Panc1 (cell line): ENCODE measurements at regions not wholly inside any gene's neighbourhood (a gene's known extent, or its start where the extent isn't known, plus 50 kb on each side); places are given as distances from the start of the nearest gene placed in this dataset.
A peak's percentile ranks its signal among the peaks of the same experiment; 100 is the strongest.

ENCODE experiments used
- ATAC-seq: fragments of 200-7000 bp; cut with Tn5 transposase; 2 replicates; pipeline ENCODE4 v1.9.1; 2020; ENCODE audit warnings: mild to moderate bottlenecking, moderate library complexity
- BruUV-seq: library from RNA; stranded (reverse); fragments of 400-500 nt; replicated peaks from 2 replicates; lab custom pipeline; 2021; lab: Mats Ljungman, UMichigan
- CTCF ChIA-PET: fragments of 300-600 bp; sonication (Branson Sonifier 250); formaldehyde crosslinking; loops from one replicate; lab custom pipeline; 2022; ENCODE audit warnings: antibody characterized with exemption; lab: Charles Lee
- POLR2A ChIA-PET: fragments of 300-600 bp; sonication (Branson Sonifier 250); formaldehyde crosslinking; loops from one replicate; lab custom pipeline; 2022; ENCODE audit warnings: antibody characterized with exemption; lab: Charles Lee
- DNase-seq: peaks from one replicate; pipeline ENCODE4 v3.0.0-alpha.2; 2010; ENCODE audit warnings: low read depth, low spot score
- H3K27ac ChIP-seq: 2 replicates; pipeline ENCODE4 v1.5.1; 2011; ENCODE audit warnings: mild to moderate bottlenecking, low read length, inconsistent platforms
- H3K27me3 ChIP-seq: fragments of 200-500 bp; sonication (Bioruptor generic); 2 replicates; pipeline ENCODE4 v1.6.0; 2014; ENCODE audit warnings: low read length, inconsistent platforms; ENCODE audit not compliant: control insufficient read depth, insufficient read depth
- H3K36me3 ChIP-seq: fragments of 200-500 bp; sonication (Bioruptor generic); 2 replicates; pipeline ENCODE4 v1.5.1; 2014; ENCODE audit warnings: inconsistent platforms, mild to moderate bottlenecking, low read length, moderate library complexity; ENCODE audit not compliant: control insufficient read depth, insufficient read depth
- H3K4me1 ChIP-seq: 2 replicates; pipeline ENCODE4 v1.5.1; 2011; ENCODE audit warnings: inconsistent platforms, mild to moderate bottlenecking, low read length, moderate library complexity; ENCODE audit not compliant: control insufficient read depth, insufficient read depth
- H3K4me3 ChIP-seq, 2 experiments: 2 replicates each; pipeline ENCODE4 v1.5.1; 2011 to 2012; ENCODE audit warnings: low read depth in 2 of 2, low read length in 2 of 2, mild to moderate bottlenecking in 2 of 2, inconsistent platforms in 1 of 2, moderate library complexity in 1 of 2
- H3K9me3 ChIP-seq: fragments of 200-500 bp; sonication (Bioruptor generic); 2 replicates; pipeline ENCODE4 v1.5.1; 2014; ENCODE audit warnings: low read depth, mild to moderate bottlenecking, inconsistent platforms, low read length, moderate library complexity; ENCODE audit not compliant: control insufficient read depth, insufficient read depth
- POLR2AphosphoS5 ChIP-seq: IDR thresholded peaks from 2 replicates; pipeline ENCODE4 v1.6.1; 2012; ENCODE audit warnings: mild to moderate bottlenecking, low read depth, low read length, moderate library complexity
- SIN3A ChIP-seq: IDR thresholded peaks from 2 replicates; pipeline ENCODE4 v1.6.1; 2012; ENCODE audit warnings: low read depth, mild to moderate bottlenecking, low read length, moderate library complexity, borderline replicate concordance; ENCODE audit not compliant: insufficient read depth
- TCF7L2 ChIP-seq: IDR thresholded peaks from 2 replicates; pipeline ENCODE4 v1.6.1; 2011; ENCODE audit warnings: mild to moderate bottlenecking, low read depth, low read length, inconsistent platforms
- in situ Hi-C: cut with HindIII; loops from 2 replicates; pipeline ENCODE4 v1.10.0; 2016; ENCODE audit warnings: low sequenced_read_pairs, low pct_unique_long_range_greater_than_20kb
- intact Hi-C: fragments of 100-400 bp; cut with micrococcal nuclease; formaldehyde crosslinking; loops from one replicate; pipeline ENCODE4 v1.10.0; 2022; ENCODE audit not compliant: unreplicated experiment
- TF ChIP-seq, protein P1 (sequence below): fragments of 450-650 bp; IDR thresholded peaks from 2 replicates; pipeline ENCODE4 v1.5.1; 2017; ENCODE audit warnings: mild to moderate bottlenecking
- TF ChIP-seq, protein P2 (sequence below), 2 experiments: IDR thresholded peaks; 2 replicates each; pipeline ENCODE4 v1.6.1; 2011 to 2012; ENCODE audit warnings: low read depth in 2 of 2, control low read depth in 1 of 2, low read length in 1 of 2, mild to moderate bottlenecking in 1 of 2, moderate library complexity in 1 of 2; ENCODE audit not compliant: insufficient read depth in 1 of 2

DNA sequence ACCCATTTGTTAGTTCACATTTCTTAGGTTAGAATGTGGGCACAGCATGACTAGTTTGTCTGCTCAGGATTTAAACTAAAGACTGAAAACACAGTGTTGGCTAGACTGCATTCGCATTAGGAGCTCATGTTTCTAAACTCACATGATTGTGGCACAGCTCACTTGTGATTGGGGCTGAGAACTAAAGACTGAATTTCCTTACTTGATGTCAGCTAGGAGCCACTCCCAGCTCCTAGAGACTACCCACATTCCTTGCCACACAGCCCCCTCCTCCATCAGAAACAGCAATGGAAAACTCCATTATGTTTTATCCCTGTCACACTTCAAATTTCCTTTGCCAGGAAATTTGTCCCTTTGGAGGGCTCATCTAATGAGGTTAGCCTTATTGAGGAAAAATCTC, 170.2 kb upstream of the NUDT6 start:
- ChIA-PET CTCF (no interaction called here), POLR2A (no interaction called here)
- no peak overlapping the region for H3K27ac ChIP-seq
- TF ChIP-seq POLR2AphosphoS5 (no peak), SIN3A (no peak), TCF7L2 (no peak)
- TF ChIP-seq, protein P1, sequence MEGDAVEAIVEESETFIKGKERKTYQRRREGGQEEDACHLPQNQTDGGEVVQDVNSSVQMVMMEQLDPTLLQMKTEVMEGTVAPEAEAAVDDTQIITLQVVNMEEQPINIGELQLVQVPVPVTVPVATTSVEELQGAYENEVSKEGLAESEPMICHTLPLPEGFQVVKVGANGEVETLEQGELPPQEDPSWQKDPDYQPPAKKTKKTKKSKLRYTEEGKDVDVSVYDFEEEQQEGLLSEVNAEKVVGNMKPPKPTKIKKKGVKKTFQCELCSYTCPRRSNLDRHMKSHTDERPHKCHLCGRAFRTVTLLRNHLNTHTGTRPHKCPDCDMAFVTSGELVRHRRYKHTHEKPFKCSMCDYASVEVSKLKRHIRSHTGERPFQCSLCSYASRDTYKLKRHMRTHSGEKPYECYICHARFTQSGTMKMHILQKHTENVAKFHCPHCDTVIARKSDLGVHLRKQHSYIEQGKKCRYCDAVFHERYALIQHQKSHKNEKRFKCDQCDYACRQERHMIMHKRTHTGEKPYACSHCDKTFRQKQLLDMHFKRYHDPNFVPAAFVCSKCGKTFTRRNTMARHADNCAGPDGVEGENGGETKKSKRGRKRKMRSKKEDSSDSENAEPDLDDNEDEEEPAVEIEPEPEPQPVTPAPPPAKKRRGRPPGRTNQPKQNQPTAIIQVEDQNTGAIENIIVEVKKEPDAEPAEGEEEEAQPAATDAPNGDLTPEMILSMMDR = no peak
- TF ChIP-seq, protein P2, sequence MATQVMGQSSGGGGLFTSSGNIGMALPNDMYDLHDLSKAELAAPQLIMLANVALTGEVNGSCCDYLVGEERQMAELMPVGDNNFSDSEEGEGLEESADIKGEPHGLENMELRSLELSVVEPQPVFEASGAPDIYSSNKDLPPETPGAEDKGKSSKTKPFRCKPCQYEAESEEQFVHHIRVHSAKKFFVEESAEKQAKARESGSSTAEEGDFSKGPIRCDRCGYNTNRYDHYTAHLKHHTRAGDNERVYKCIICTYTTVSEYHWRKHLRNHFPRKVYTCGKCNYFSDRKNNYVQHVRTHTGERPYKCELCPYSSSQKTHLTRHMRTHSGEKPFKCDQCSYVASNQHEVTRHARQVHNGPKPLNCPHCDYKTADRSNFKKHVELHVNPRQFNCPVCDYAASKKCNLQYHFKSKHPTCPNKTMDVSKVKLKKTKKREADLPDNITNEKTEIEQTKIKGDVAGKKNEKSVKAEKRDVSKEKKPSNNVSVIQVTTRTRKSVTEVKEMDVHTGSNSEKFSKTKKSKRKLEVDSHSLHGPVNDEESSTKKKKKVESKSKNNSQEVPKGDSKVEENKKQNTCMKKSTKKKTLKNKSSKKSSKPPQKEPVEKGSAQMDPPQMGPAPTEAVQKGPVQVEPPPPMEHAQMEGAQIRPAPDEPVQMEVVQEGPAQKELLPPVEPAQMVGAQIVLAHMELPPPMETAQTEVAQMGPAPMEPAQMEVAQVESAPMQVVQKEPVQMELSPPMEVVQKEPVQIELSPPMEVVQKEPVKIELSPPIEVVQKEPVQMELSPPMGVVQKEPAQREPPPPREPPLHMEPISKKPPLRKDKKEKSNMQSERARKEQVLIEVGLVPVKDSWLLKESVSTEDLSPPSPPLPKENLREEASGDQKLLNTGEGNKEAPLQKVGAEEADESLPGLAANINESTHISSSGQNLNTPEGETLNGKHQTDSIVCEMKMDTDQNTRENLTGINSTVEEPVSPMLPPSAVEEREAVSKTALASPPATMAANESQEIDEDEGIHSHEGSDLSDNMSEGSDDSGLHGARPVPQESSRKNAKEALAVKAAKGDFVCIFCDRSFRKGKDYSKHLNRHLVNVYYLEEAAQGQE (IDR thresholded peaks at IDR 0.05; ENCODE audit: insufficient read depth in 1 of 2, low read depth in 2 of 2, low read length in 1 of 2) = no peak
- no peaks in the 10 kb centered on the region for H3K4me1 ChIP-seq
- no peaks in the 10 kb centered on the region for H3K27me3 ChIP-seq
- no peaks in the 10 kb centered on the region for H3K9me3 ChIP-seq
- intact Hi-C loops (no loop called here), in situ Hi-C loops (no loop called here)
- H3K4me3 ChIP-seq = no peak overlapping the region
- H3K36me3 ChIP-seq = no peaks in the 10 kb centered on the region; the same call in 1 of the 2 replicates
- BruUV-seq = no TSS peak
- DNase-seq (no peak), ATAC-seq (no peak)

DNA sequence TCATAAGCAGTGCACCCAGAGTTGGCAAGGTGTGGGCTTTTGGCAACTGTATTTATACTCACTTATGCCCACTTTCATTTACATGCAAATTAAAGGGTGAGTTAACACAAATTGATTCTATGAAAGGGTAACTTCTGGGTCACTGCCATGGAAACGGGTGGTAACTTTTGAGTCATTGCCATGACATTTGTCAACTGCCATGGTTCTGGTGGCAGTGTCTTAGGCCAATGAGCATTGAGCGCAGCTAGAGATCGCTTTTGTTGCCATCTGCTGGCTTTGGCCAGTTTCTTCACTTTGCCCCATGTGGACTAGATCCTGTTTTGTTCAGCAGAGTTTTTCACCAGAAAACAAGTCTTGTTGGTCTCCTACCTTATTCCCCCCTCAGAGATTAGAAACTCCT, 170.8 kb upstream of the NUDT6 start:
- no peaks in the 10 kb centered on the region for H3K4me1 ChIP-seq
- ChIA-PET POLR2A (no interaction called here), CTCF (no interaction called here)
- H3K9me3 ChIP-seq = no peaks in the 10 kb centered on the region
- no peak overlapping the region for H3K4me3 ChIP-seq
- no peaks in the 10 kb centered on the region; the same call in 1 of the 2 replicates for H3K36me3 ChIP-seq
- TF ChIP-seq SIN3A = no peak
- TF ChIP-seq, protein P1 = peak; percentile 26
- no peak for DNase-seq
- no peaks in the 10 kb centered on the region for H3K27me3 ChIP-seq
- in situ Hi-C loops = no loop called here
- no peak overlapping the region for H3K27ac ChIP-seq
- intact Hi-C loops = no loop called here
- no TSS peak for BruUV-seq
- ATAC-seq = no peak
